ENCODE measurements at regions not wholly inside any gene's neighbourhood (a gene's known extent, or its start where the extent isn't known, plus 50 kb on each side); places are given as distances from the start of the nearest gene placed in this dataset.
"Not testable (repeated sequence)": the region's sequence is repeated elsewhere in the genome, so short reads cannot be mapped to it uniquely, and the experiment has no call there.

DNA sequence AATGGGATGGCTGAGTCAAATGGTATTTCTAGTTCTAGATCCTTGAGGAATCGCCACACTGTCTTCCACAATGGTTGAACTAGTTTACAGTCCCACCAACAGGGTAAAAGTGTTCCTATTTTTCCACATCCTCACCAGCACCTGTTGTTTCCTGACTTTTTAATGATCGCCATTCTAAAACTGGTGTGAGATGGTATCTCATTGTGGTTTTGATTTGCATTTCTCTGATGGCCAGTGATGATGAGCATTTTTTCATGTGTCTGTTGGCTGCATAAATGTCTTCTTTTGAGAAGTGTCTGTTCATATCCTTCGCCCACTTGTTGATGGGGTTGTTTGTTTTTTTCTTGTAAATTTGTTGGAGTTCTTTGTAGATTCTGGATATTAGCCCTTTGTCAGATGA lies 152.6 kb downstream of the BEND2 start:
- H4K20me1 ChIP-seq (ENCODE audit: control insufficient read depth, insufficient read depth); ATAC-seq; H3K79me2 ChIP-seq (ENCODE audit: control insufficient read depth, insufficient read depth, low read length); in situ Hi-C loops (cut with MboI); H2AFZ ChIP-seq (ENCODE audit: control insufficient read depth, low read depth, low read length); H3K36me3 ChIP-seq (ENCODE audit: control insufficient read depth in 2 of 2, insufficient read depth in 2 of 2, low read length in 1 of 2); H3K4me1 ChIP-seq (ENCODE audit: control insufficient read depth, insufficient read depth, low read length); H3K4me2 ChIP-seq (ENCODE audit: control insufficient read depth, insufficient read depth); H3K9ac ChIP-seq (ENCODE audit: control insufficient read depth, insufficient read depth, low read length); BruUV-seq (replicated peaks); CTCF ChIA-PET; H3K27me3 ChIP-seq (replicated peaks in 1 of 2; ENCODE audit: control insufficient read depth in 2 of 2, insufficient read depth in 2 of 2, low read length in 1 of 2); DNase-seq (ENCODE audit: low read depth, low spot score); H3K4me3 ChIP-seq; SMC1A ChIA-PET (ENCODE audit: uncharacterized antibody, unreplicated experiment); POLR2A ChIA-PET; H3K27ac ChIP-seq (ENCODE audit: control insufficient read depth, insufficient read depth); FAIRE-seq; H3K9me3 ChIP-seq (replicated peaks; ENCODE audit: control insufficient read depth, insufficient read depth, low read length); intact Hi-C loops (cut with micrococcal nuclease; ENCODE audit: unreplicated experiment); RAD21 ChIA-PET (ENCODE audit: unreplicated experiment): not testable (repeated sequence)
- WGBS (ENCODE audit: insufficient coverage, insufficient replicate concordance, low lambda C conversion rate, missing lambda C conversion rate): 46% methylated on average over 2 of the region's 3 CpGs

GRCh38 chrX:18065956-18066355 lies 154.7 kb downstream of the BEND2 start:
- ATAC-seq: no peak
- in situ Hi-C loops (cut with MboI): no loop called here

More at GRCh38 chrX:18065956-18066355, 154.7 kb downstream of the BEND2 start:
- H3K9ac ChIP-seq (ENCODE audit: control insufficient read depth, insufficient read depth, low read length): no peak overlapping the region
- H3K9me3 ChIP-seq (replicated peaks; ENCODE audit: control insufficient read depth, insufficient read depth, low read length): no peaks in the 10 kb centered on the region
- FAIRE-seq: no peak
- intact Hi-C loops (cut with micrococcal nuclease; ENCODE audit: unreplicated experiment): no loop called here
- ChIA-PET SMC1A (ENCODE audit: uncharacterized antibody, unreplicated experiment) (no interaction called here), CTCF (no interaction called here), RAD21 (ENCODE audit: unreplicated experiment) (no interaction called here), POLR2A (no interaction called here)
- H4K20me1 ChIP-seq (ENCODE audit: control insufficient read depth, insufficient read depth): no peaks in the 10 kb centered on the region
- BruUV-seq (replicated peaks): no TSS peak
- H3K27ac ChIP-seq (ENCODE audit: control insufficient read depth, insufficient read depth): no peak overlapping the region
- WGBS (ENCODE audit: insufficient coverage, insufficient replicate concordance, low lambda C conversion rate, missing lambda C conversion rate): 24% methylated on average over 6 of the region's 6 CpGs
- no peak overlapping the region for H3K4me3 ChIP-seq
- DNase-seq (ENCODE audit: low read depth, low spot score): no peak
- TF ChIP-seq PRDM15 (CRISPR knock-in tag; IDR thresholded peaks at IDR 0.05) (no peak), KLF5 (IDR thresholded peaks at IDR 0.05; ENCODE audit: partially characterized antibody) (no peak), ATF7 (IDR thresholded peaks at IDR 0.05; ENCODE audit: low read depth) (no peak), ESRRA (IDR thresholded peaks at IDR 0.05; ENCODE audit: low read length) (no peak), ZSCAN29 (IDR thresholded peaks at IDR 0.05) (no peak), FOXM1 (IDR thresholded peaks at IDR 0.05; ENCODE audit: low read depth, low read length) (no peak), ASH2L (IDR thresholded peaks at IDR 0.05; ENCODE audit: borderline replicate concordance, low read depth) (no peak)
- TF ChIP-seq, protein P1, sequence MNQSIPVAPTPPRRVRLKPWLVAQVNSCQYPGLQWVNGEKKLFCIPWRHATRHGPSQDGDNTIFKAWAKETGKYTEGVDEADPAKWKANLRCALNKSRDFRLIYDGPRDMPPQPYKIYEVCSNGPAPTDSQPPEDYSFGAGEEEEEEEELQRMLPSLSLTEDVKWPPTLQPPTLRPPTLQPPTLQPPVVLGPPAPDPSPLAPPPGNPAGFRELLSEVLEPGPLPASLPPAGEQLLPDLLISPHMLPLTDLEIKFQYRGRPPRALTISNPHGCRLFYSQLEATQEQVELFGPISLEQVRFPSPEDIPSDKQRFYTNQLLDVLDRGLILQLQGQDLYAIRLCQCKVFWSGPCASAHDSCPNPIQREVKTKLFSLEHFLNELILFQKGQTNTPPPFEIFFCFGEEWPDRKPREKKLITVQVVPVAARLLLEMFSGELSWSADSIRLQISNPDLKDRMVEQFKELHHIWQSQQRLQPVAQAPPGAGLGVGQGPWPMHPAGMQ (IDR thresholded peaks at IDR 0.05; ENCODE audit: borderline replicate concordance): no peak
- TF ChIP-seq, protein P2, sequence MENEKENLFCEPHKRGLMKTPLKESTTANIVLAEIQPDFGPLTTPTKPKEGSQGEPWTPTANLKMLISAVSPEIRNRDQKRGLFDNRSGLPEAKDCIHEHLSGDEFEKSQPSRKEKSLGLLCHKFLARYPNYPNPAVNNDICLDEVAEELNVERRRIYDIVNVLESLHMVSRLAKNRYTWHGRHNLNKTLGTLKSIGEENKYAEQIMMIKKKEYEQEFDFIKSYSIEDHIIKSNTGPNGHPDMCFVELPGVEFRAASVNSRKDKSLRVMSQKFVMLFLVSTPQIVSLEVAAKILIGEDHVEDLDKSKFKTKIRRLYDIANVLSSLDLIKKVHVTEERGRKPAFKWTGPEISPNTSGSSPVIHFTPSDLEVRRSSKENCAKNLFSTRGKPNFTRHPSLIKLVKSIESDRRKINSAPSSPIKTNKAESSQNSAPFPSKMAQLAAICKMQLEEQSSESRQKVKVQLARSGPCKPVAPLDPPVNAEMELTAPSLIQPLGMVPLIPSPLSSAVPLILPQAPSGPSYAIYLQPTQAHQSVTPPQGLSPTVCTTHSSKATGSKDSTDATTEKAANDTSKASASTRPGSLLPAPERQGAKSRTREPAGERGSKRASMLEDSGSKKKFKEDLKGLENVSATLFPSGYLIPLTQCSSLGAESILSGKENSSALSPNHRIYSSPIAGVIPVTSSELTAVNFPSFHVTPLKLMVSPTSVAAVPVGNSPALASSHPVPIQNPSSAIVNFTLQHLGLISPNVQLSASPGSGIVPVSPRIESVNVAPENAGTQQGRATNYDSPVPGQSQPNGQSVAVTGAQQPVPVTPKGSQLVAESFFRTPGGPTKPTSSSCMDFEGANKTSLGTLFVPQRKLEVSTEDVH (IDR thresholded peaks at IDR 0.05; ENCODE audit: low read depth, partially characterized antibody): no peak
- no peaks in the 10 kb centered on the region for H3K27me3 ChIP-seq (replicated peaks in 1 of 2; ENCODE audit: control insufficient read depth in 2 of 2, insufficient read depth in 2 of 2, low read length in 1 of 2)
- no peak overlapping the region for H2AFZ ChIP-seq (ENCODE audit: control insufficient read depth, low read depth, low read length)
- H3K4me2 ChIP-seq (ENCODE audit: control insufficient read depth, insufficient read depth): no peak overlapping the region
- H3K4me1 ChIP-seq (ENCODE audit: control insufficient read depth, insufficient read depth, low read length): no peaks in the 10 kb centered on the region
- H3K79me2 ChIP-seq (ENCODE audit: control insufficient read depth, insufficient read depth, low read length): no peaks in the 10 kb centered on the region
- H3K36me3 ChIP-seq (ENCODE audit: control insufficient read depth in 2 of 2, insufficient read depth in 2 of 2, low read length in 1 of 2): no peaks in the 10 kb centered on the region
